RKO (cell line): ENCODE measurements at regions not wholly inside any gene's neighbourhood (a gene's known extent, or its start where the extent isn't known, plus 50 kb on each side); places are given as distances from the start of the nearest gene placed in this dataset.
"Not testable (repeated sequence)": the region's sequence is repeated elsewhere in the genome, so short reads cannot be mapped to it uniquely, and the experiment has no call there.

Experiments used
- DNase-seq: peaks from one replicate; pipeline ENCODE4 v3.0.0-alpha.2; 2016; ENCODE audit warnings: low spot score

GRCh38 chr14:34175574-34175973 is 224.7 kb upstream of the EGLN3 start:
- no peak for DNase-seq

GRCh38 chr14:34174973-34175372 is 224.1 kb upstream of the EGLN3 start:
- DNase-seq = no peak

DNA sequence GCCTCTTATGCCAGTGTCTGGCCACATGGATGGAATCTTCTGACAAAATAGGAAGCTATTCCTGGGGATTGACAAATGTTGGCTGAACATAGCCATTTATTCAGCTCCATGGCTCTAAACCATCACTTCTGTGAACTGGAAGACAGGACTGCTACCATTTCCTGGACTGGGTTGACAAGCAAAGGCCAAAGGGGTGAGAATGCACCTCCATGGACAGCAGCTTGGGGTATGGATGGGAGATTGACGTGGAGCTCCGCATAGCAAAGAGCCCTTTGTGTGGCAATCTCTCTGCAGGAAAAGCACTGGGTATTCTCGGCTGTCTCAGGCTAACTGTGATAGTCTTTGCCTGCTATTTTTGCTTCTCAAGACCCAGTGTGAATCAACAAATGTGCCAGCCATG is 223.0 kb upstream of the EGLN3 start:
- DNase-seq = no peak

- no peak for DNase-seq
Measured at GRCh38 chr14:34172550-34173368, 221.9 kb upstream of the EGLN3 start.

DNA sequence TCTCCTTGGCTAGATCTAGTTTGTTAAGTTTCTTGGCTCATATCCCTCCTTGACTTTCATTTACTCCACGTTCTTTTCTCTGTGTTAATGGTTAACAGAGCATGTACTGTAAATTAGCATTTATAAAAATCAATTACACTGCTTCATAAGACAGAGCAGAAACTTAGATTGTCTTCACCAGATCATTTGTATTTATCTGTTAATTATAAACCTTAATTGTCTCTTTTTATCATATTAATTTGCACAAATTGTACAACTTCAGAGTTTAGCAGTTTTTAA is 221.2 kb upstream of the EGLN3 start:
- DNase-seq = no peak

DNA sequence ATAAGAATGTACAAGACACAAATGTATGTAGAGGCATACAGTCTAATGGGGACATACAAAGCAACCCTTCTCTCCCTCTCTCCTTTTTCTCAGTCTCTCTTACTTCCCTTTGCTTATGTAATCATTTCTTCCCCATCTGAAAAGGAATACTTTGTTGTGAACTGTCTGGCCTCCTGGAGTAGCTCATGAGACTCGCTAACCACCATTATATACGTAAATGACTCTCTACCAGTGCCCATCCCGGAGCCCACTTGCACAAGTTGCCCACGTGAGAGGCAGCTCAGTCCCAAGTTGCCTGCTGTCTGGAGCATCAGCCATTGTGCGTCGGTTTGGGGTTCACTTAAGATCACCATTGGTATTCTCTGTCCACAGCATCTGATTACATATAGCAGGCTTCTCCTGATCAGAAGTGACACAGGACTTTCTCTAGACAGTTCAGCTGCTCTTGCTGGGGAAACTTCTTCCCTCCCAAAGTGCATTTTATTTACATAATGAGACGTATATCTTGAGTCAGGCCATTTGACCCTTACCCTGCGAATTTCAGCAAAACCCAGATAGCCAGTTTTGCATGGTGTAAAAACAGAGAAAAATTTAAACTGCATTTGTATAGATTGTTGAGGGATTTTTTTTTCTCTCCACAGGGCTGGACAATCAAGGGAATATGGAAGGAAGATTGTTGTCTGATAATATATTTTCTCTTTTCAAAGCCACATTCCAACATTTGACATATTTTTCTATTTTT is 220.7 kb upstream of the EGLN3 start:
- DNase-seq = no peak

DNA sequence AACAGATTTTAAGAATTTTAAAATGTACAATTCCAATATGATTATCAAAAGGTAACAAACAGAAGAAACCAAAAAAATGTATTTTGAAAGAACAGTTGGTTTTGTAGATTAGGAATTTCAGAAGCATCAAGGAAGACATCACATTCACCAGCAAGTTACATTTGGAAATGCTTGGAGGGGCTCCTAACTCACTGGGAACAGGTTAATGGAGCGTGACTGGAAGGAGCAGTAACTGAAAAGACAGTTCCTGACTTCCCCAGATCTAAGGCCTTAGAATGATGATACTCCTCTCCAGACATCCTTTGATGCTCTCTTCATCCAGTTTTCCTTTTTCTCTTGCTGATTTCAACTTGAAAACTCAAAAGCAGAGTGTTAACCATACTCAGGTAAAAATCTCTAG is 220.0 kb upstream of the EGLN3 start:
- no peak for DNase-seq

GRCh38 chr14:34169561-34169960 is 218.7 kb upstream of the EGLN3 start:
- no peak for DNase-seq

DNA sequence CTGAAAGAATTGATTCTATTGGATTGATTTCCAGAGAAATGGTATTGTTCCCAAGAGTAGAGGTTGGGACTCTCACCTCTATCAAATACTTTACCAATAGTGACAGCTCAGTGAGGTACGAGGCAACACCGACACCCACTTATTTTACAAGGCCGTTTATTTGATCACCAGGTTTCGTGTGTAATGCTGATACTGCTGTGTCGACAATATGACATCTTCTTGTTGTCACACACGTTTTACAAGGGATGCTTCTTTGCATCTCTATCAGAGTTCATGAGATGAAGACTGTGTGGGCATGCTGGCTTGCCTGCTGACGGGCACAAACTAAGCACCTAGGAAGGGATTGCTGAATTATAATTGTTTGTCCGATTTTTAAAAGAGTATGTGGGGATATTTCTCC is 217.8 kb upstream of the EGLN3 start:
- DNase-seq = no peak

GRCh38 chr14:34165847-34166350 is 215.0 kb upstream of the EGLN3 start:
- no peak for DNase-seq

- DNase-seq = no peak
Measured at GRCh38 chr14:34164162-34164864, 213.4 kb upstream of the EGLN3 start.

DNA sequence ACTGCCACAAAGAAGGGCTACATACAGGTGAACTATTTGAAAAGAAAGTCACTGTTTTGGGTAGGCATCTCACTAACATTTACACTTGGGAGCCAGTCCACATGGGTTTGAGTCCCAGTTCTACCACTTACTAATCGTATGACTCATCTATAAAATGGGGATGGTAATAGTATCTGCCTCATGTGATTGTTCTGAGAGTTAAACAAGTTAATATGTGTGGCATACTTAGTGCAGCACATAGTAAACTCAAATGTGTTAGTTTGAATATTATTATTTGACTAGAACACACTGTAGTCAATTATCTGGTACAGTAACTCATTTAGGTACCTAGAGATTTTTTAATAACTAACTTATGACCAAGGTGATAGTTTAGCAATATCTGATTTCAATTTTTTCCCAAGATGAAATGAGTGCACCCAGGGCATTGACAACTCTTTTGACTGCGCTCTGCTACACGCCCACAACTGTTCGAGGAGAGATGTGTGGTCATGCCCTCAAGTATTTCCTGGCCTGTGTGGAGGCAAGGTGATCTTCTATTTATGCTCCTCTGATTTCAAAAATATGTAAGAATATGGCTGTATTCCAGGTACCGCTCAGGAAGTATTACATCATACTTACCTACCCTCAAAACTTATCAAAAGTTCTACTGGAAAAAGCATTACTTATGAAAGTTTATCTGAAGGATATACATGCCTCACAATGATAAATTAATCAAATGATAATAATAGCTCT is 210.6 kb upstream of the EGLN3 start:
- DNase-seq = no peak

DNA sequence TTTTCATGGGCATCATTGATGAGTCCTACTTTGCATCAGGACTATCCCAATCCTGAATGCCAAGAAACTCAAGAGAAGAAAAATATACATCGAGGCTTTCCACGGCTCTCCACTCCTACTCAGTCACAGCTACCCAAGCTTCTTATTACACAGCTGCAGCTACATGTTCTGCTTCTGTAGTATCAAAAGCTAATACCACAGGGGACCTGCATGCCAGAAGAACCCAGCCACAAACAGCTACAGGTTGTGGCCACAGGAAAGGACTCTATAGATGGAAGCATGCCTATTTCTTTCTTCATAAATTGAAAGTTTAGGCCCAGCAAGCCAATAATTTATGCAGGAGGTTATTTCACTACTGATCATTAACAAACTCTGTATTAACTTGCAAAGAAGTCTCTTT is 209.7 kb upstream of the EGLN3 start:
- DNase-seq = no peak

- DNase-seq = no peak
Measured at GRCh38 chr14:34157651-34158050, 206.8 kb upstream of the EGLN3 start.

DNA sequence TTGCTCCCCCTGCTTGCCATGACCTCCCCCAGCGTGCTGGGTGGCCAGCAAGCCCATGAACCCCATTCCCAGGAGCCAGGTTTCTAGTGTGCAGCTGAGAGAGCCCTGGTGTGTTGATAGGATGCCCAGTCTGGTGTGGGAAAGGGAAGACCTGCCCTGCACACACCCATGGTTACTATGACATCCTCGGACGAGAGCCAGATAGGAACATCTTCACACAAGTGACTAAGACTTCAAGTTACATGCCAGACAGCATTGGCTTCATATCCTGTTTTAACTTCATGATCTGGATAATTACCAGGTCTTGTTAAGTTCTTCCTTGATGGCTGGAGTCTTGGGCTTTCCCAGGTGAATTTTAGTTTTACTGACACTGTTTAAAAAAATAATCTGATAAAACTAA is 196.6 kb upstream of the EGLN3 start:
- no peak for DNase-seq

GRCh38 chr14:34140127-34140526 is 189.3 kb upstream of the EGLN3 start:
- not testable (repeated sequence) for DNase-seq

- not testable (repeated sequence) for DNase-seq
Measured at GRCh38 chr14:34139160-34140121, 188.6 kb upstream of the EGLN3 start.

DNA sequence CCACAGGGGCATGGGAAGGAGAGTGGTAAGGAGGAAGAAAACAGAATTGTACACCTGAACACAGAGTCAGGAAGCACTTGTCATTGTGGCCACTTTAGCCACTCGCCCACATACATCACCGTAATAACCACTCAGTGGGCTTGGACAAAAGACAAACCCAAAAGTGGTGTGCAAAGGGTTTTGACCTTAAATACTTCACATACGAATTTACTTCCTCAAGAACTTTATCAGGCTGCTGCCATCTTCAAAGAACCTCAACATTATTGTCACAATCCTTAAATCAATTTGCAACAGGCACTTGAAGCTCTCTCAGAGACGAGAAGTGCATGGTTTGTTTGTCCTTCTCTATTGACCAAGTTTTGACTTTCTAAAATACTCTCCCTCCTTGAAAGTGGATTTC is 187.3 kb upstream of the EGLN3 start:
- DNase-seq = no peak

GRCh38 chr14:34137001-34137745 is 186.3 kb upstream of the EGLN3 start:
- DNase-seq = no peak

DNA sequence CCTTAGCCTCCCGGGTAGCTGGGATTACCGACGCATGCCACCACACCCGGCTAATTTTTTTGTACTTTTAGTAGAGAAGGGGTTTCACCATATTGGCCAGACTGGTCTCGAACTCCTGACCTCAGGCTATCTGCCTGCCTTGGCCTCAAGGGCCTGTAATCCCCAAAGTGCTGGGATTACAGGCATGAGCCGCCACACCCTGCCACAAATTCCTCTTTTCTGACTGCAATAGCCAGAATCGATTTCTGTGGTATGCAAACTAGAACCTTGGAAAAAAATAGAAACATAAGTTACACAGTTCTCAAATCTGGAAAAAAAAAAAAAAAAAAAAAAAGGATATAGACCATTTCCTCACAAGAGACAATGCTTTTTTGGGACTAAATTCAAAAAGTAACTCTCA is 184.6 kb upstream of the EGLN3 start:
- no peak for DNase-seq
